ENCODE measurements at regions not wholly inside any gene's neighbourhood (a gene's known extent, or its start where the extent isn't known, plus 50 kb on each side); places are given as distances from the start of the nearest gene placed in this dataset.
"Not testable (repeated sequence)": the region's sequence is repeated elsewhere in the genome, so short reads cannot be mapped to it uniquely, and the experiment has no call there.

DNA sequence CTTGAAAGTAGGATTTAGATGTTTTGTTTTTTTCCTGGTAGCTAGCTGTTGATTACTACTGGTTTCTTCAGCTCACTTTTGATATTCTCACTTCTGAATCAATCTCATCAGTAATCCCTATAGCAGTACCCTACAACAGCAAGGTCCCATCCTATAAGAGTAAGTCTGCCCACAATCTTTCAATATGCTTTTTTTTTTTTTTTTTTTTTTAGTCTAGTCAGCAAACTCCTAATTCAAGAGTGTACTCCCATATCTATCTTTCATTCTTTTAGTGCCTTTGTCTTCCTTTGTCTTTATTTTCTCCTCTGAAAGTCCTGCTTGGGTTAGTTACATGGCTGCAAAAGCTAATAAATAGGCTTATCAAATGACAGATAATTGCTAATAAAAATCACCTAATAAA, 362.4 kb upstream of the RIOK2 start:
- DNase-seq = no peak

- no peak for DNase-seq
Observed at GRCh38 chr5:97545886-97546535, 363.0 kb upstream of the RIOK2 start.

- no peak for DNase-seq
Observed at GRCh38 chr5:97547430-97547829, 364.4 kb upstream of the RIOK2 start.

- DNase-seq = no peak
Observed at GRCh38 chr5:97547999-97548738, 365.1 kb upstream of the RIOK2 start.

DNA sequence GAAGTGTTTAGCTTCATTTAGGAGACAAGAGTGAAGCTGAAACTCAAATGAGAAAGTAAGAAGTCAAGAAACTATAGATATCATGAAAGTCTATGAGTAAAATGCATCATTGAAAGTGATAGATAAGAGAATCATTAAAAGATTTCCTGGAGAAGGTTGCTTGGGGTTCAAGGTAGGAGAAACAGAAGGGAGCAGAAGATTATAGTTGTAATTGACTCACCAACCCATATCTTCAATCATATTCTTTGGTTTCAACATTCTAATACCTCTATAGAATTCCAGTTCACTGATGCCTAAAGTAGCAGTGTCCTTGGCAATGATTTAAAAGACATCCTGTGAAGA, 365.7 kb upstream of the RIOK2 start:
- DNase-seq = no peak

DNA sequence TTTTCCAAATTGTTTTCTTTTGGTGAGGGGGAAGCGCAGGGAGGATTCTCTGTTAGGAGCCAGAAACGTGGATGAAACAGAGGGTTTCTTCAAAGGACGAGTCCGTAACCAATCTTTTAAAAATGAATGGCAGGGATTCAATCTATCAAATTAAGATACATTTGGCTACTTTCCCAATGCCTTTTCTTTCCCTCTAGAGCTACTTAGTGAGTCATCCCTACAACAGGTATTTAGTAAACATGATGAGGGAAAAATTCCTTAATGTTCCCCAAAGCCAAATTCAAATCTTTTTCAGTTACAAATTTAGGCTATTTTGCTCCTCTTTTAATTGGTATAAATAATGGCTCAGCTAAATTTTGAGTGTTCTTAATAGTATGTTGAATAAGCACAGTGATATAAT, 366.4 kb upstream of the RIOK2 start:
- no peak for DNase-seq

DNA sequence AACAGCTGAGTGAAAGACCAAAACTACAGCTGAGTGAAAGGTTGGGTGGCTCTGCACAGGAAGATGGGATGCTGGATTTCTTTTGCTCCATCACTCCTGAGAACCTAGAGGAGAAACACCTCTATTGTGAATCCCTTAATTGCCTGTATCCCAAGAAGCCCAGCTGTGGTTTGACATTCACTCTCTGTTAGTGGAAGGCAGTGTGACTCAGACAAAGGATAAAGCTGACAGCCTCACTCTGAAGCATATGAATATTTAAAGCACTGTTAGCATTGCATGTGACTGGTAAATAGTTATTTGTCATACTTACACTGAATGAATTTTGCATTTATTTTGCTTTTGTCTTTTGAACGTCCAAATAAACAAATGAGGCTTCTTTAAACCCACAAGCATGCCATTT, 367.1 kb upstream of the RIOK2 start:
- DNase-seq = no peak

- DNase-seq = no peak
Observed at GRCh38 chr5:97550818-97551217, 367.8 kb upstream of the RIOK2 start.

DNA sequence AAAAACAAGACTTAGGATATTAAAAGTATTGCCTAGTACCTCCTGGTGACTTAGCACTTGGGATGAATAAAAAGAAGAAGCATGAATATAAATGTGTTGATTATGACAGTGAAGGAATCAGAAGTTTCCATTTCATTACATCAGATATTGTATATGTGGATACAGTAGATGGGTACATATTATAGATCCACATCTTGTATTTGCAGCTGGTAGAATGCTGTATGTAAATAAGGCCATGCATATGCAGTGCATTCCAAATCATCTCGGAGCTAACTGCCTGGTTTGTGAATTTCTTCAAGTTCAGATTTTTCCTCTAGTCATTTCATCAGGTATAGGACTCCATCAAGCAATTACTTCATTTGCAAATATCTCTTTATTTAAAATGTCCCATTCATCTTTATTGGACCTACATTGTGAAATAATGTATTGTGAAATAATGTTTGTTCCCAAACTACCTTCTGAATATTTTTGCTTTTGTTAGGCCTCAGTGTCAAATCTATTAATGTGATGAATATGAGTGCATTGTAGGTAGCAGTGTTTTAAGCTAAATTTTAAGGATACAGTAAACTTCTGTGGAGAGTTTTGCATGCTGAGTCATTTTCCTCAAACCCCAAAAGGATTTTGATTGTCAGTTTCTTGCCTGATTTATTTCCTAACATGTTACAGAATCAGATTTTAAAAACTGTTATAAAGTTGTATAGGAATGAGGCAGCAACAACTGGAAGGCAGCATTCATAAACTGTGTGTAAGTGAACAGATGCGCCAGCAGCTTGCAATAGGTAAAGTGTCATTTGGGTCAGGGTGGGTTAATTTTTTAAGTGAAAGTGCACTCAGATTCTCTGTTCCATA, 370.8 kb upstream of the RIOK2 start:
- DNase-seq = no peak

DNA sequence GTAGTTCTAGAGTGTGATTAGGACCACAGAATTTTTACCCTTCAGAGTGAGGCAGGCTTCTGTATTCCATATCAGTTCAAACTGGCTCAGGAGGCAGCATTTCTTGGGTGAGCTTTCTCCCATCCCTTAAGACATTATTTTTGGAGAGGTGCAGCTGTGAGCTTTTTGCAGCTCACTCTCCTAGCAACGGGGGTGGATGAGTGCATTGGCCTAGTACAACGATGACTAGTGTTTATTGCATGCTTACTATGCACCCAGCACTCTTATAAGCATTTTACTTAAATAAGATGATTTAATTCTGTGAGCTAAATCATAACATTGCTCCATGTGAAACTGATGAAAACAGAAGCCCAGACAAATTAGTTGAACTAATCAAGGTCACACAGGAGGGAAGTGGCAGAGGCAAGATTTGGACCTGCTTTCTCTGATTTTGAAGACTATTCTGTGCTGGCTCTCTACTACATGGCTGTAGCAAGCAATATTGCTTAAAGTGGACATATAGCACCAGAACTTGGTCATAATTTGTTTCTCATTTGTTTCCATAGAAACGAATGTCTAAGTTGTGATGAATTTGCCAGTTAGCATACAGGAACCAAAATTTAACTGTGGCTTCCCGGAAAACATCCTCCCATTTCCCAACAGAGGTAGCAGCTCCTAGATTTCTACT, 372.1 kb upstream of the RIOK2 start:
- no peak for DNase-seq

DNA sequence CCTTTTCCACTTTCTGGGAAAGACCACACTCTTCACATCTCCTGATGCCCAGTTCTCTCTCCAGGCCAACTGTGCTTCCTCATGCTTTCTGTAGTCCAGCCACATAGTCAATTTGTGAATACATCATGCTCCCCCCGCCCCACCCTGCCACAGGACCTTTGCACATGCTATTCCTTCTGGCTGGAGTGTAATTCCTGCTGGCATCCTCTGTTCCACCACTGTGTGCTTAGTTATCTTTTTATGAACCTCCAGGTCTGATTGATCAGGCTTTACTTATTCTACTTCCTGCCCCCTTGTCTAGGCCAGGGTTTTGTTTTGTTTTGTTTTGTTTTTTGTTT, 372.6 kb upstream of the RIOK2 start:
- no peak for DNase-seq

- no peak for DNase-seq
Observed at GRCh38 chr5:97559827-97560598, 377.0 kb upstream of the RIOK2 start.

- no peak for DNase-seq
Observed at GRCh38 chr5:97560599-97560993, 377.5 kb upstream of the RIOK2 start.

GRCh38 chr5:97563050-97563657, 380.1 kb upstream of the RIOK2 start:
- DNase-seq = no peak

DNA sequence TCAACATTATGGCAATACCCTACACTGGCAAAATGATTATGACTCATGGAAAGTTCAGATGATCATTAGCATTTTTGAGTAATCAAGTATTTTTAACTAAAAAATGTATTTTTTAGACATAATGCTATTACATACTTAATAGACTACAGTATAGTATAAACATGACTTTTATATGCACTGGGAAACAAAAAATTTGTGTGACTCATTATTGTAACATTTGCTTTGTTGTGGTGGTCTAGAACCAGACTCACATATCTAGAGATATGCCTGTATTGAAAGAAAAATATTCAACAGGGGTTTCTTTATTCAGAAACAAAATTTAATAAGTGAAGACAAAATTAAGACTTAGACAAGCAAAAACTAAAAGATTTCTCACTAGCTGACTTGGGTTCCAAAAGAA, 385.3 kb upstream of the RIOK2 start:
- DNase-seq = no peak

DNA sequence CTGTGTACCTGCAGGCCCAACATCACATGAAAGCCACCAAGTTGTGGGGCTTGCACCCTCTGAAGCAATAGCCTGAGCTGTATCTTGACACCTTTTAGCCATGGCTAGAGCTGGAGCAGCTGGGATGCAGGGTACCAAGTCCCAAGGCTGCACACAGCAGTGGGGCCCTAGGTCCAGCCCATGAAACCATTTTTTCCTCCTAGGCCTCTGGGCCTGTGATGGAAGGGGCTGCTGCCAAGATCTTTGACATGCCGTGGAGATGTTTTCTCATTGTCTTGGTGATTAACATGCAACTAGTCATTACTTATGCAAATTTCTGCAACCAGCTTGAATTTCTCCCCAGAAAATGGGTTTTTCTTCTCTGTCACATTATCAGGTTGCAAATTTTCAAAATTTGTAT, 387.2 kb upstream of the RIOK2 start:
- no peak for DNase-seq

GRCh38 chr5:97575322-97575721, 392.3 kb upstream of the RIOK2 start:
- no peak for DNase-seq

DNA sequence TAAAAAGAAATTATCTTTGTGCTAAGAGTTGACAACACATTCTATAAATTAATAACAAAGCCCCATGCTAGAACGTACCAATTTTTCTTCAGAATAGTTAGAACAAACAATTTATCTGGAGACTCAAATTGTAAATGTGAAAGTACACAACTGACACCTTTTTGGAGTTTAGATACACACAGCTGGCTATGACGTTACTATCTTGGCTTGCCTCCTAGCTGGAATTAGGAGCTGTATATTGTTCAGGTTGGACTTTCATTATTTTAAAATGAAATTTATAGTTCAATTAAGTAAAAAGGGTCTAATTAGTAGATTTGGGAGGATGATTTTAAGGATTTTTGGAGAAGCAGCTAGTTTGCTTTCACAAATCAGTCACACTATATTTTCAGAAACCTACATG, 393.9 kb upstream of the RIOK2 start:
- no peak for DNase-seq

DNA sequence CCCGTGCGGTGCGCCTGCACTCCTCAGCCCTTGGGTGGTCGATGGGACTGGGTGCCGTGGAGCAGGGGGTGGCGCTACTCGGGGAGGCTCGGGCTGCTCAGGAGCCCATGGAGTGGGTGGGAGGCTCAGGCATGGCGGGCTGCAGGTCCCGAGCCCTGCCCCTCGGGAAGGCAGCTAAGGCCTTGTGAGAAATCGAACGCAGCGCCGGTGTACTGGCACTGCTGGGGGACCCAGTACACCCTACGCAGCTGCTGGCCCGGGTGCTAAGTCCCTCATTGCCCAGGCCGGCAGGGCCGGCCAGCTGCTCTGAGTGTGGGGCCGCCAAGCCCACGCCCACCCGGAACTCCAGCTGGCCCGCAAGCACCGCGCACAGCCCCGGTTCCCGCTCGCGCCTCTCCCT, 396.9 kb upstream of the RIOK2 start:
- DNase-seq = not testable (repeated sequence)

DNA sequence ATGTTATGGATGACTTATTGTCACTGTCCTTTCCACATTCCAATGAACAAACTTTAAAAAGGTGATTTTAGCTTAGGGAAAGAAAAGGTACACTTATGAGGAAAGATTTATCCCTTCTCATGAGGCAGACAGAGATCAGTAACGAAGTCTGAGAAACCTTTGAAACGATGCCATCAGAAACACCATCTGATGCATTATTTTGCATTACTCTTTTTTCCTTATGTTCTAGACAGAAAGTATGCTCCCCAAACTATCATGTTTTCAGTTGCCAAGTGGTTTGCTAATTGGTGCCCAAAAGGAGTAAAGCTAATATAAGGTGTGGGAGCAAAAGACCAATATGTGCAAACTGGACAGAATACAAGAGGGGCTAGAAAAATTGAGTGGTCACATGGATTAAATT, 397.7 kb upstream of the RIOK2 start:
- no peak for DNase-seq

DNA sequence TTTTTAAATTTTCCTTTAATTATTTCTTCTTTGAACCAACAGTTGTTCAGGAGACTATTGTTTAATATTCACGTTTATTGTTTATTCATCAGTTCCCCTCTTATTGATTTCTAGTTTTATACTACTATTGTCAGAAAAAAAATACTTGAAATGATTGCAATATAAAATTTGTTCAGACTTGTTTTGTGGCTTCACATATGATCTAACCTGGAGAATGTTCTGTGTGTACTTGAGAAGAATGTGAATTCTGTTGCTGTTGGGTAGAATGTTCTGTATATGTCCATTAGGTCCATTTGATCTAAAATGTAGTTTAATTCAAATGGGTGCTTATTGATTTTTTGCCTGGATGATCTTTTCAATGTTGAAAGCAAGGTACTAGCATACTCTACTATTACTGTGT, 408.7 kb upstream of the RIOK2 start:
- no peak for DNase-seq

DNA sequence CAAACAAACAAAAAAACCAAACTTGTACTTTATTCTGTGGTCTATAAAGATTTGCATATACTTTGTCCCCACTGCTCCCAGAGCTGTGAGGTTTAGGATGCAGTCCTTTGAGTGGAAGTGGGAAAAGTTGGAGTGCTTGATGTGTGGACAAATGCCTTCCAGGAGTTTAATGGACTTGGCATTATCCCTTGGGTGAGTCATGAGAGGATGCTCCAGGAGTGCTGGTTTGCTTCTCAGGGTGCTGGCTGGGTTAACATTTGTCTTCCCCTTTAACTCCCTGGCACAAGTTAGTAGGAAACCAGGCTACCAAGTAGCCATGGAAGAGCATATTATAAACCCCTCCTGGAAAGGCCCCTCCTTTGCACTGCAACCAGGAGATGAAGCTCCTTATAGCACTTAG, 417.4 kb upstream of the RIOK2 start:
- no peak for DNase-seq

Measured in right kidney (tissue), 1 donor.